Erythroblast (primary cell): ENCODE measurements at regions not wholly inside any gene's neighbourhood (a gene's known extent, or its start where the extent isn't known, plus 50 kb on each side); places are given as distances from the start of the nearest gene placed in this dataset.

ENCODE experiments used
- GATA1 ChIP-seq: IDR thresholded peaks from 2 replicates; pipeline ENCODE4 v1.6.1; 2011; ENCODE audit warnings: low read depth, mild to moderate bottlenecking, control low read depth, low read length, moderate library complexity
- POLR2A ChIP-seq: IDR thresholded peaks from 2 replicates; pipeline ENCODE4 v1.6.1; 2011; ENCODE audit warnings: mild to moderate bottlenecking, low read length

DNA sequence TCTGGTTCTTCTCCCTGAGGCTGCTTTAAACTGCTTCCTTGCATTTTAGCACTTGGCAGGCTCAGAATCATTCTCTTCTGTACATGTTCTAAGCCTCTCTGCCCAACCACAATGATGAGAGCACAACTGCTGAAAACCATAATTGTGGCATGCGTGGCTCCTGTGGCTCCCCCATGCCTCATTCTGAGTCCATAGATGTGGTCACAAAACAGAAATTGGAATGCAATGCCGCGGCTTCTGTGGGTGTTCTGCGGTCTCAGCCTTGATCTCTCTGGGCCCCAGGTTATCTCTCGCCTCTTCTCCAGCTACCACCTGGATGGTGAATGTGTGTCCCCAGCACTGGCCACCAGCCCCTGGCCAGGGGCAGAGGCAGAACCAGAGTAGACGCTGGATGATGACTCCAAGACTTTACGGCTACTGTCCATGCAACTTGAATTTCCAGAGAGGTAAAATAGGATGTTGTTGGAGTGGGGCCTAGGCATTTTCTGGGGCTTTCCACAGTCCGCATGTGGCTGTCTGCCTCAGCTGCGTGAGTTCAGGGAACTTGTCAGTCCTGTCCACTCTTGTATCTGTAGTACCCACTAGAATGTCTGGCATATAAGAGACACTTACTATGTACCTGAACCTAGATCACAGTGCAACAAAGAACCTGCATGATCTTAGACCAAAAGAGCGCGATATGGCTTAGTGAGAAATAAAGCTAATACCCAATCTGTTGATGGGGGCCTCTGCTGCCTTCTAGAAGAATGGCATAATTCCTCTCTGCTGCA, 52.4 kb upstream of the ADRB1 start:
- TF ChIP-seq POLR2A (no peak), GATA1 (no peak)
